HCT116 (cell line): ENCODE measurements at regions not wholly inside any gene's neighbourhood (a gene's known extent, or its start where the extent isn't known, plus 50 kb on each side); places are given as distances from the start of the nearest gene placed in this dataset.

ENCODE experiments used
- ATAC-seq: fragments of 200-7000 bp; cut with Tn5 transposase; 2 replicates; pipeline ENCODE4 v1.9.1; 2020; ENCODE audit warnings: mild to moderate bottlenecking, moderate library complexity
- BruUV-seq: library from RNA; stranded (reverse); fragments of 400-500 nt; replicated peaks from 2 replicates; lab custom pipeline; 2021; lab: Mats Ljungman, UMichigan
- CTCF ChIA-PET: fragments of 300-600 bp; sonication (Branson Sonifier 250); formaldehyde crosslinking; loops from one replicate; lab custom pipeline; 2021; ENCODE audit warnings: antibody characterized with exemption; lab: Charles Lee
- POLR2A ChIA-PET: fragments of 300-600, 350-600 bp; sonication (Branson Sonifier 250); formaldehyde crosslinking; loops from one replicate; lab custom pipeline; 2021; ENCODE audit warnings: antibody characterized with exemption; lab: Charles Lee
- RAD21 ChIA-PET, 2 experiments: fragments of 300-600 bp; sonication (Branson Sonifier 250); formaldehyde crosslinking; loops; one replicate each; lab custom pipeline; 2023; ENCODE audit warnings: low total read pairs in 2 of 2; ENCODE audit not compliant: uncharacterized antibody in 2 of 2, unreplicated experiment in 2 of 2, low non-redundant PET in 1 of 2; lab: Charles Lee
- DNase-seq: peaks from one replicate; pipeline ENCODE4 v3.0.0-alpha.2; 2010; ENCODE audit warnings: low read depth, low spot score
- H2AFZ ChIP-seq: fragments of 200-600 bp; shearing (Covaris generic), sonication (generic); 2 replicates; pipeline ENCODE4 v1.6.1; 2017; ENCODE audit warnings: low read depth, mixed run types, mixed read lengths, antibody characterized with exemption, low read length; ENCODE audit not compliant: poor library complexity, severe bottlenecking
- H3K27ac ChIP-seq: 2 replicates; pipeline ENCODE4 v1.5.1; 2012; ENCODE audit warnings: low read depth, low read length
- H3K27me3 ChIP-seq: fragments of 200-600 bp; sonication (generic); 2 replicates; pipeline ENCODE4 v1.6.1; 2016; ENCODE audit warnings: mixed run types, low read length, mixed read lengths; ENCODE audit not compliant: insufficient read depth
- H3K36me3 ChIP-seq, 2 experiments: fragments of 200-500 bp in 1 of 2; fragments of 200-600 bp in 1 of 2; sonication (Bioruptor generic) in 1 of 2; sonication (generic) in 1 of 2; 2 replicates each; pipeline versions ENCODE4 v1.5.1 to v1.6.1; 2014 to 2016; ENCODE audit warnings: low read length in 2 of 2, inconsistent platforms in 1 of 2, mixed read lengths in 1 of 2, mixed run types in 1 of 2; ENCODE audit not compliant: insufficient read depth in 2 of 2, control insufficient read depth in 1 of 2
- H3K4me1 ChIP-seq, 2 experiments: fragments of 200-600 bp in 1 of 2; sonication (generic) in 1 of 2; 2 replicates each; pipeline versions ENCODE4 v1.5.1 to v1.6.1; 2012 to 2017; ENCODE audit warnings: low read length in 2 of 2, inconsistent platforms in 1 of 2, mild to moderate bottlenecking in 1 of 2, mixed read lengths in 1 of 2, mixed run types in 1 of 2, moderate library complexity in 1 of 2; ENCODE audit not compliant: insufficient read depth in 2 of 2, control insufficient read depth in 1 of 2
- H3K4me2 ChIP-seq: fragments of 200-600 bp; sonication (generic); 2 replicates; pipeline ENCODE4 v1.6.1; 2017; ENCODE audit warnings: mixed run types, low read length, mixed read lengths
- H3K4me3 ChIP-seq, 2 experiments: fragments of 200-600 bp in 1 of 2; sonication (generic) in 1 of 2; replicated peaks in 1 of 2; 2 replicates each; pipeline ENCODE4 v1.5.1; 2011 to 2016; ENCODE audit warnings: low read length in 2 of 2, control low read depth in 1 of 2, low read depth in 1 of 2, mild to moderate bottlenecking in 1 of 2, mixed read lengths in 1 of 2, mixed run types in 1 of 2
- H3K79me2 ChIP-seq: fragments of 200-600 bp; sonication (generic); 2 replicates; pipeline ENCODE4 v1.6.1; 2017; ENCODE audit warnings: mild to moderate bottlenecking, mixed run types, low read length, moderate library complexity, mixed read lengths; ENCODE audit not compliant: insufficient read depth
- H3K9ac ChIP-seq: fragments of 200-600 bp; sonication (generic); 2 replicates; pipeline ENCODE4 v1.6.1; 2016; ENCODE audit warnings: low read length, mixed read lengths
- H3K9me2 ChIP-seq: fragments of 200-600 bp; sonication (generic), shearing (Covaris generic); 2 replicates; pipeline ENCODE4 v1.6.1; 2017; ENCODE audit warnings: mixed run types, mild to moderate bottlenecking, moderate library complexity; ENCODE audit not compliant: insufficient read depth
- H3K9me3 ChIP-seq, 2 experiments: fragments of 200-500 bp in 1 of 2; fragments of 200-600 bp in 1 of 2; sonication (Bioruptor generic) in 1 of 2; sonication (generic) in 1 of 2; 2 replicates each; pipeline ENCODE4 v1.6.1; 2014 to 2017; ENCODE audit warnings: low read length in 2 of 2, mixed read lengths in 2 of 2, inconsistent platforms in 1 of 2, low read depth in 1 of 2, mild to moderate bottlenecking in 1 of 2, mixed run types in 1 of 2, moderate library complexity in 1 of 2; ENCODE audit not compliant: control insufficient read depth in 1 of 2, insufficient read depth in 1 of 2
- H4K20me1 ChIP-seq: fragments of 200-600 bp; sonication (generic), shearing (Covaris generic); 2 replicates; pipeline ENCODE4 v1.6.1; 2017; ENCODE audit warnings: mixed run types, mild to moderate bottlenecking, moderate library complexity; ENCODE audit not compliant: insufficient read depth
- CEBPB ChIP-seq: IDR thresholded peaks from 2 replicates; pipeline ENCODE4 v1.6.1; 2012; ENCODE audit warnings: low read depth
- POLR2AphosphoS5 ChIP-seq: IDR thresholded peaks from 2 replicates; pipeline ENCODE4 v1.6.1; 2011; ENCODE audit warnings: mild to moderate bottlenecking, low read depth, low read length, moderate library complexity
- SP1 ChIP-seq: IDR thresholded peaks from 2 replicates; pipeline ENCODE4 v1.6.1; 2012; ENCODE audit warnings: low read depth
- TCF7L2 ChIP-seq: IDR thresholded peaks from 2 replicates; pipeline ENCODE4 v1.7.0; 2011; ENCODE audit warnings: borderline replicate concordance, inconsistent platforms; ENCODE audit not compliant: insufficient read depth, insufficient read length; ENCODE audit errors: extremely low read depth
- ZFX ChIP-seq: fragments of 450-650 bp; IDR thresholded peaks from 2 replicates; pipeline ENCODE4 v1.6.1; 2017
- intact Hi-C: fragments of 100-400 bp; cut with micrococcal nuclease; formaldehyde crosslinking; loops from 2 replicates; pipeline ENCODE4 v1.10.0; 2022

DNA sequence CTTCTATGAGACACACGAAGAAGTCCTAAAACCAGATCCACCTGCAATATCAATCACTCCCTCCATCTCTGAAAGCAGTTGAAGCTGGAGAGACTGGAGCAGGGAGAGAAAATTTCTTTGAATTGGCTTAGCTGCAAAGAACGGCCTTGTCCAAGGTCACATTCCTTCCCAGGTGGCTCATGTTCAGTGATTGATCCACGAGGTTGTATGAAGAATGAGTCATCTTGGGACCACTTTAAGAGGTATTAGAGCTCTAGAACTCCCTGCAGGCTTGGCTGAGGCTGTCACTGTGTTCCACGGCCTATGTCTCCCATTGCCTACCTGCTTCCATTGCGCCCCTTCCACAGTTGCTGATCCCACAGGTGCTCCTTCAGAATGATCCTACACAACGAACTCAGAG lies 68.2 kb downstream of the HMHB1 start:
- peaks cover 0 to 8% of the 10 kb centered on the region in 2 experiments; a peak in 2 of 4 replicates for H3K4me1 ChIP-seq
- ChIA-PET POLR2A (interaction anchor here (1.3 kb wide), 1 partner anchor 9 kb away, joined by 3 read pairs; no protein-coding TSS in a partner anchor), RAD21 (no interaction called here), CTCF (no interaction called here)
- intact Hi-C loops = no loop called here
- ATAC-seq (peak; percentile 58; the same call in 1 of the 2 replicates), DNase-seq (peak; percentile 13)
- no peaks in the 10 kb centered on the region for H4K20me1 ChIP-seq
- no peaks in the 10 kb centered on the region for H3K27me3 ChIP-seq
- no peak overlapping the region for H3K4me3 ChIP-seq
- no peaks in the 10 kb centered on the region for H3K79me2 ChIP-seq
- BruUV-seq = no TSS peak
- H2AFZ ChIP-seq = no peak overlapping the region
- H3K36me3 ChIP-seq = no peaks in the 10 kb centered on the region
- H3K4me2 ChIP-seq = peak overlapping the region; percentile 2; the same call in 1 of the 2 replicates
- H3K9ac ChIP-seq = no peak overlapping the region
- TF ChIP-seq SP1 (no peak), TCF7L2 (peak; percentile 75)
- no peaks in the 10 kb centered on the region for H3K9me3 ChIP-seq
- no peak overlapping the region for H3K27ac ChIP-seq
- H3K9me2 ChIP-seq = no peaks in the 10 kb centered on the region

DNA sequence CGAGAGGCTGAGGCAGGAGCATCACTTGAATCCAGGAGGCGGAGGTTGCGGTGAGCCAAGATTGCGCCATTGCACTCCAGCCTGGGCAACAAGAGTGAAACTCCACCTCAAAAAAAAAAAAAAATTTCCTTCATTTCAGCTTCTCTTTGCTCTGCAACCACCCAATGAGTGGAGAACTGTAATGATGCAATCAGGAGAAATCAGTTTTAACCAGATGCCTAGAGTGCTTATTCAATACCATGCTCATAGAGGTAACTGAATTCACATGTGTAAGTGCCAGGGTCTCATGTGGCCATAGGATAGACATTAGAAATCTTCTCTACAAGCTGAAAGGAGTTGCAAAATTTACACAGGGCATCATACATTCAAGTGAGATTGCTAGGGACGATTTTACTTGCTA lies 70.6 kb downstream of the HMHB1 start:
- ChIA-PET CTCF (no interaction called here), POLR2A (no interaction called here)
- H3K27me3 ChIP-seq = no peaks in the 10 kb centered on the region
- no peaks in the 10 kb centered on the region for H3K79me2 ChIP-seq
- H3K9me2 ChIP-seq = no peaks in the 10 kb centered on the region
- H3K9ac ChIP-seq = no peak overlapping the region
- ATAC-seq = no peak
- no peak overlapping the region for H2AFZ ChIP-seq
- DNase-seq = no peak
- H3K4me3 ChIP-seq = no peak overlapping the region
- H3K36me3 ChIP-seq = no peaks in the 10 kb centered on the region
- H3K27ac ChIP-seq = no peak overlapping the region
- BruUV-seq = no TSS peak
- H4K20me1 ChIP-seq = no peaks in the 10 kb centered on the region
- TF ChIP-seq CEBPB (peak; percentile 78), POLR2AphosphoS5 (no peak), SP1 (no peak), ZFX (no peak)
- TF ChIP-seq, all 23 proteins: peak for 1
- H3K9me3 ChIP-seq = no peaks in the 10 kb centered on the region
- no peak overlapping the region for H3K4me2 ChIP-seq
- peaks cover 0 to 8% of the 10 kb centered on the region in 2 experiments; a peak in 2 of 4 replicates for H3K4me1 ChIP-seq
- intact Hi-C loops = no loop called here
- RAD21 ChIA-PET = no interaction called here
